ENCODE measurements at regions not wholly inside any gene's neighbourhood (a gene's known extent, or its start where the extent isn't known, plus 50 kb on each side); places are given as distances from the start of the nearest gene placed in this dataset.
A peak's percentile ranks its signal among the peaks of the same experiment; 100 is the strongest.

- DNase-seq: no peak
Measured at GRCh38 chr2:105590780-105591660, 153.7 kb upstream of the NCK2 start.

DNA sequence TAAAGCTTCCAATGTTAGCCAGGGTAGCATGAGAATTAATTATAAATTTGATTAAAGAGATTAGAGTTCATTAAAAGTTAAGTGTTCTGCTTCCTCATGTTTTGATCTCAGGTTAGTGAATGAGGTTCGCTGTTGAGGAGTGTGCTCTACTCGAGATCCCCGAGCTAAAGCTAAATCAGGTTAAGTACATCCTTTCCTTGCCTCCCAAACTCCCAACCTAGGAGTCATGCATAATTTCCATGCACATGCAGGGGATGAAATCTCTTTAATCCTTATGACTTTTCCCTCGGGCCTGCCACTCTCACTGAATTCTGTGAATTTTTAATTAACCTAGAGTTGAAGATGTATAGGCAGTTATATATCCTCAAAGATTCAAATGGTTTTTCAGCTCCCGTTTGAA, 156.1 kb upstream of the NCK2 start:
- DNase-seq: no peak

DNA sequence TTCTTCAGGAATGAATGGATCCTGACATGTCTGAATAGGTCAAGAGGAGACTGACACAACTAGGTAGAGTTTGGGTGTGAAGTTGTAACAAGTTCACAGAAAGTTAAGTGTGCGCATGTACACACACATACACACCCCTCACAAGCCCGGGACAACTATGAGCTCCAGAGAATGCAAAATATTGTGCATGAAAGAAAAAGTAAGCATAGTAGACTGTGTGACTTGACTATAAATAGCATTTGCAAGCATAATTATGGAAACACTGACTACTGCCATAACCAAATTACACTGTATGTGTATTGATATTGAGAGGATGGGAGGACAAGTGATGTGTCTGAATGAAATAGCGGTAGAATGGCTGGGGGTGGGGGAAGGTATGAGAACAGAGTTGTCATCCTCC, 157.1 kb upstream of the NCK2 start:
- no peak for DNase-seq

GRCh38 chr2:105584435-105585010, 160.2 kb upstream of the NCK2 start:
- no peak for DNase-seq

DNA sequence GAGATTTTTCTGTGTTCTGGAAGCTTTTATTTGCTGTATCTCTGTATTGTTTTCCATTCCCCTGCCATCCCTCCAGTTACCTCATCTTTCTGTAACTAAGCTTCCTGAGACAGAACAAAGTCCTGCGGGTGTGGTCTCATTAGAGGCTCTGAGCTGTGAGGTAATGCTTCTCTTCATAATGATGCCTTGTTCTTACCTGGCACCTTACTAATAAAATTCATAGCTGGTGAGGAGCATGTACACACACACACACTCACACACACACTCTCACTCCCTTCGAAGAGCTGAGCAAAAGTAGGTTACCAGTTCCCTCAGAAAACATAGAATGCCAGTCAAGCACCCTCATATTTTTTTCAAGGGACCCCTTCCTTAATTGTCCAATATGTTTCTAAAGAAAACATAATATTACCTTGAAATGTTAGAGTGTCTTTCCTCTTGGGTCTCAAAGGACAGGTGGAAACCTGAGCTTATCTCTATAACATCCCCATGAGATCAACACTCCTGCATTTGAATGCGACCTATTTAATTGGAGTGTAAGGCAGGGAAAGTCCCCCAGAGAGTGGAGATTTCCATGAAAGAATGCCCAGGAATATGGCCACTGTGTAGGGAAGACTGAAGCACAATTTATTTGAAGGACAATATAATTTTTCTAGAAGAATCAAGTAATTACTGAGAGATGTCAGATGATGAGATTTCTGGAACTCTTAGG, 161.6 kb upstream of the NCK2 start:
- DNase-seq: no peak

GRCh38 chr2:105581555-105581944, 163.2 kb upstream of the NCK2 start:
- DNase-seq: no peak

DNA sequence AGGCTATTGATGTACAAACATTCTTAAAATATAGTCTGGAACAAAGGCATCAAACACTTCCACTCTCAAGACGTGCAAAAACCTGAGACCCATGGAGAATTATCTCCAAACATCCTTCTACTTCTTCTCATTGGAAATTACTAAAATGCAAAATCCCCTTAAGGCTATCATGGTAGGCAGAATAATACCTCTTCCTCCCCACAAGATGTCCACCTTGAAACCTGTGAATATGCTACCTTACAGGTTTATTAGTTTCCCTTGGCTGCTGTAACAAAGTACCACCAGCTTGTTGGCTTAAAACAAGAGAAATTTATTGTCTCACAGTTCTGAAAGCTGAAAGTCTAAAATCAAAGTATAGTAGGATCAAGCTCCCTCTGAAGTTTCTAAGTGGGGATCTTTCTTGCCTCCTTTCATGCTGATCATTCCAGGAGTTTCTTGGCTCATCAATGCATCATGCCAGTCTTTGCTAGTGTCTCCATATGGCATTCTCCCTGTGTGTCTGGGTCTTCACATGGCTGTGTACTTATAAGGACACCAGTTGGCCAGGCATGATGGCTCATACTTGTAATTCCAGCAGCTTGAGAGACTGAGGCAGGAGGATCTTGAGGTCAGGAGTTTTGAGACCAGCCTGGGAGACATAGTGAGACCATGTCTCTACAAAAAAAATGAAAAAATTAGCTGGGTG, 163.7 kb upstream of the NCK2 start:
- DNase-seq: no peak

- no peak for DNase-seq
Measured at GRCh38 chr2:105580216-105580615, 164.5 kb upstream of the NCK2 start.

DNA sequence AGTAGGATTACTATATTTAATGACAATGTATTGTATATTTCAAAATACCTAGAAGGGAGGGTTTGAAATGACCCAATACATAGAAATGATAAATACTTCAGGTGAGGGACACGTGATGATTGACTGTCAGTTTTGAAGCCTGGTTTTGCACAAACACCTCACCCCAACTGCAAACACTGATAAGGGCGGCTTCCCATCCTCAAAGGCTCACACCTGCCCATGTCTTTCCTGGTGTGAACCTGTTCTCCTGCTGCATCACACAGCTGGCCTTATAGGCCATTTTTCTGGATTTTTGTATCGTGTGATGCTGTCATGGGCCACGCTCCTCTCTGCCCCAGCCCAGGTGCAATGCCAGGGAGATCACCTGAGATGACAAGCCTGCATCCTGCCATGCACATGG, 166.5 kb upstream of the NCK2 start:
- no peak for DNase-seq

DNA sequence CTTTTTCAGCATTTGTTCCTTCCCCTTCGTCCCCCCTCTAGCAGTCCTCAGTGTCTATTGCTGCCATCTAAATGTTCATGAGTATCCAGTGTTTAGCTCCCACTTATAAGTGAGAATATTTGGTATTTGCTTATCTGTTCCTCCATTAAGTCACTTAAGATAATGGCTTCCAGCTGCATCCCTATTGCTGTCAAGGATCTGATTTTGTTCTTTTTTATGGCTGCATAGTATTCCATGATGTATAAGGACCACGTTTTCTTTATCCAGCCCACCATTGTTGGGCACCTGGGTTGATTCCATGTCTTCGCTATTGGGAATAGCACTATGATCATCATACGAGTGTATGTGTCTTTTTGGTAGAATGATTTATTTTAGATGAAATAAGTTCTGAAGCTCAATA, 166.9 kb upstream of the NCK2 start:
- DNase-seq: no peak

DNA sequence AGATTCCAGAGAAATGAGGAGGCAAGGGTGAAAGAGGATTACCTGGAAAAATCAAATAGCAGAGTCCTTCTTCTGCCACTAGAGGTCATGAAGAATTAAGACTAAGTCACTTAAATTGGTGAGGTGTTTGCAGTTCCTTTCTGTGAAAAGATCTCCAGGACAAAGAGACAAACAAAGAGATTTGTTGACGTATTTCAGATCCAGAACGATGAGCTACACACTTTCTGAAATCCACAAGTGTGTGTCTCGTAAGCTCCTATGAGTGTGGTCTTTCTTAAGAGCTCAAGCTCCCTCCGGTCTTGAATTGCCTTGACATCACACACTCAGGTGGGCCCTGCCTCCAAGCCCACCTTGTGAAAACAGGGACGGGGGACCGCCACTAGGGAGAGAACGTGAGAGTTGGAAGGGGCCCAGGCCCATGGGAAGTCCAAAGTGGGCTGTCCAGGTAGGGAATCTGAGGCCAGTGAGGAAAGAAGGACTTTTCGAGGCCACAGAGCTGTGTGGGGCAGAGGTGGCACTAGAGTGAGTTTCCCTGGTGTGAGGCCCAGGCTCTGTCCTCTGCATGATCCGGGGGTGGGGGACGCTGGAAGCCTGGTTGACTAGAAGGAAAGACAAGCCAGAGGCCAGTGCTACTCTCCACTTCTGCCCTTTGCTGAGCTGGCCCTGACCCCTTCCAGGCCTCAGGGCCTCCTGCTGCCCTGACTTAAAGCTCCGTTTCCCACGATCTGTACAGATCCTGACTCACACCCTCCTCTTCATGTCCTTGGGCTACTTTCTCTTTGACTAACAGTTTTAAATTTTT, 168.1 kb upstream of the NCK2 start:
- DNase-seq: peak in 1 of 2 experiments; percentile 6

DNA sequence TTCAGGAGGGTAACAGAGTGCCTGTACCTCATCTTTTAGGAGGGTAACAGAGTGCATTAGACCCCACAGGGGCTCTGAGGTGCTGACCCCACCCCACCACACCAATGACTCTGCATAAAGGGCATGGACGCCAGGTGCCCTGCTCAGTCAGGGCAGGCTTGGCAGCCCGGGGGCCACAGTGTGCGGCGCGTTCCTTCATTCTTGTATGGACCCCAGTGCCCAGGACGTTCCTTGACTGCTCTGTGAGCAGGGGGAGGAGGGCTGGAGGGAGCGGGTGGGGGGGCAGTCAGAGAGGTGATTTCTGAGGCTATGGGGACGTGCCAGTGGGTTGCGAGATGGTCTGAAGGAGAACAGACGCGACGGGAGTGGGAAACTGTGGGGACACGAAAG, 168.7 kb upstream of the NCK2 start:
- DNase-seq: no peak

- DNase-seq: no peak
Measured at GRCh38 chr2:105575499-105576025, 169.2 kb upstream of the NCK2 start.

- no peak for DNase-seq
Measured at GRCh38 chr2:105574796-105575344, 169.8 kb upstream of the NCK2 start.

DNA sequence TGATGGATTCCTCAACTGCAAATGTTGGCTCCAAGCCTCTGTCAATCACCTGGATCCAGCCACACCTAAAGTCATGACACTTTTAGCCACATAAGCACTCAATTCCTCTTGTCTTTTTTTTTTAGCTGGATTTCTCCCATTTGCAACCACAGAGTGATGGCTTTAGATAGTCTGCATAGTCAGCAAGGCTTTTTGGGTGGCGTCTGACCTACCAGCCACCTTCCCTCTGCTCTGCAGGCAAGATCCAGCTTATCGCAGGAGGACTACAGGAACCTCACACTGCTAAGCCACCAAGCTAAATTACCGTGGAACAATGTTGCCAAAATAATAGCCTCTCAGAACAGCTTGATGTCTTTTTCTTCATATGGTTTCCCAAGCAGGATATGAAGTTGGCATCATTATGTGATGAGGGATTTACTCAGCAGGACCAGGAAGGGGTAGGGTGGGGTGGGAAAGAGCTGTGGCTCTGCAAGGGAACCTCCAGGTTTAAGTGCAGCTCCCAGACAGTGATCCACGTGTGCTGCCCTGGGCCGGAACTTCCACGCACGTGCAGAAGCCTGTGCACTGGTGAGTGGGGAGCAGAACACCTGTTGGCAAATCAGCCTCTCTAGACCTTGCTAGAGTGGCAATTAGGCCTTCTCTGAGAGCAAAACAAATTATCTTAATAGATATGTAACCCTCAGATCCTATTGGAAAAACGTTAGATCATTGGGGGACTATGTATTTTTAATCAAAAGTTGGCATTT, 170.6 kb upstream of the NCK2 start:
- DNase-seq: no peak

DNA sequence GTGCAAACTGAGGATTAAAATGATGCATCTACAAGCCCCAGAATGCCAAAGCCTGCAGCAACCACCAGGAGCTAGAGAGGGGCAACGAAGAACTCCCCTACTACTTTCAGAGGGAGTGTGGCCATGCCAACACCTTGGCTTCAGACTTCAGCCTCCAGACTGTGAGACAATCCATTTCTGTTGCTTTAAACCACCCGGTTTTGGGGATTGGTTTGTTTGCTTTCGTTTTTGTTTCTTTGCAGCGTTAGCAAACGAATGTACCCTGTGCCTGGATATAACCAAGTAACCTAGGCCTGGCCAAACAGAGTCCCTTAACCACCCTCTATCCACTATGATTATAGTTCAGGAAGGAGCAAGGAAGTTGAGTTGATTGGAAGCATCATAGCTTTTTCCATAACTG, 171.2 kb upstream of the NCK2 start:
- no peak for DNase-seq

- no peak for DNase-seq
Measured at GRCh38 chr2:105571445-105571987, 172.7 kb upstream of the FHL2 start.

- no peak for DNase-seq
Measured at GRCh38 chr2:105570757-105571156, 171.9 kb upstream of the FHL2 start.

- no peak for DNase-seq
Measured at GRCh38 chr2:105570326-105570725, 171.5 kb upstream of the FHL2 start.

DNA sequence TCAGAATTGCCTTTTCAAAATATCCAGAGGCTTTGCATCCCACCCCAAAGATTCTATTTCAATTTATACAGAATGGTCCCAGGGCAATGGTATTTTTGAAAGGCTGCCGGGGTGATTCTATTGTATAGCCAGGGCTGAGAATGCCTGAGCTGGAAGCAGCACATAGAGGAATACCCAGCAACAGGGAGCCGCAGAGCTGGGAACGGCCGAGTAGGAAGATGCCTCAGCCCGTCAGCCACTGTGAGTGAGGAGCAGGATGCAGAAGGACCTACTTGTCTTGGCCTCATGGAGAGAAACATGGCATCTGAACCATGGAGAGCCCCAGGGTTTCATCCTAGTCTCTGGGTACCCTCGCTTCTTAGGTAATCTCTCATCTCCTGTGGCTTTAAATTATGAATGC, 170.8 kb upstream of the FHL2 start:
- DNase-seq: no peak

DNA sequence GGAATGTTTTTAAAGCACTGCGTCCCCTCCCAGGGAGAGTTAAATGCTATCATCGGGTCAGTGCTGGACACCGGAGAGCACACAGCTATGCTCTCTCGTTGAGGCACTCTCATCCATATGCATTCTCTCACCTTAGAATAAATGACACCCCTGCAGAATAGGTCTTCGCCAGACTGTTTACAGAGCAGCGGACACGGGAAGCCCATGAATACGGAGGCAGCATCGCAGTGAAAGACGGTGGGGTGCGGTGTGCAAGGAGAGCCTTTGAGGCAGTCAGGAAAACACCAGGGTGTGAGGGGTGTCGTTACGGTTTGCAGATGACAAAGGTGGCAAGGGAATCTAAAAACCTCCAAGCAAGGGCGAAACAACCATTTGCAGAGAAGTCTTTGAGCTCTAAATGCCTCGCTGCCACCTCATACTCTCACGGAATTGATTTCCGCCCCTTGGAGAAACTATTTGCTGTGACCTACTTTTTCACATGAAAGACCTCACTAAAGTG, 169.2 kb upstream of the FHL2 start:
- no peak for DNase-seq

Data from NCI-H187 (cell line).